ENCODE measurements at regions not wholly inside any gene's neighbourhood (a gene's known extent, or its start where the extent isn't known, plus 50 kb on each side); places are given as distances from the start of the nearest gene placed in this dataset.

DNA sequence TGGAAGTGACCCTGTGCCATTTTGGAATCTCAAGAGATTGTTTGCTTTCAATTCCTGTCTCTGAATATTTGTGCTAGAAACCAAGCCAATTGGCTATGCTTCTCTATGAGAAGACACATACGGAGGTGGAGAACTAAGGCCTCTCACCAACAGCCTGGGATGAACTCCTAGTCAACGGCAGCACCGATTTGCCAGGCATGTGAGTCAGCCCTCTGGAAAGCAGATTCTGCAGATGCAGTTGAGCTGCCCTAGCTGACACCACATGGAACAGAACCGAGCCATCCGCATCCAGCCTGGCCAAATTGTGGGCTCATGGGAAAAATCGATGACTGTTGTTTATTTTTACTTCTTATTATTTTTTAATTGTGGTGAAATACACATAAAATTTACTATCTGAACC, 58.2 kb upstream of the WDFY3 start:
- TF ChIP-seq, protein P1, sequence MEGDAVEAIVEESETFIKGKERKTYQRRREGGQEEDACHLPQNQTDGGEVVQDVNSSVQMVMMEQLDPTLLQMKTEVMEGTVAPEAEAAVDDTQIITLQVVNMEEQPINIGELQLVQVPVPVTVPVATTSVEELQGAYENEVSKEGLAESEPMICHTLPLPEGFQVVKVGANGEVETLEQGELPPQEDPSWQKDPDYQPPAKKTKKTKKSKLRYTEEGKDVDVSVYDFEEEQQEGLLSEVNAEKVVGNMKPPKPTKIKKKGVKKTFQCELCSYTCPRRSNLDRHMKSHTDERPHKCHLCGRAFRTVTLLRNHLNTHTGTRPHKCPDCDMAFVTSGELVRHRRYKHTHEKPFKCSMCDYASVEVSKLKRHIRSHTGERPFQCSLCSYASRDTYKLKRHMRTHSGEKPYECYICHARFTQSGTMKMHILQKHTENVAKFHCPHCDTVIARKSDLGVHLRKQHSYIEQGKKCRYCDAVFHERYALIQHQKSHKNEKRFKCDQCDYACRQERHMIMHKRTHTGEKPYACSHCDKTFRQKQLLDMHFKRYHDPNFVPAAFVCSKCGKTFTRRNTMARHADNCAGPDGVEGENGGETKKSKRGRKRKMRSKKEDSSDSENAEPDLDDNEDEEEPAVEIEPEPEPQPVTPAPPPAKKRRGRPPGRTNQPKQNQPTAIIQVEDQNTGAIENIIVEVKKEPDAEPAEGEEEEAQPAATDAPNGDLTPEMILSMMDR (IDR thresholded peaks at IDR 0.05 in 4 of 5, conservative IDR thresholded peaks at IDR 0.05 in 1 of 5), result no peak
- TF ChIP-seq POLR2A (IDR thresholded peaks at IDR 0.05), result no peak
